ENCODE measurements at regions not wholly inside any gene's neighbourhood (a gene's known extent, or its start where the extent isn't known, plus 50 kb on each side); places are given as distances from the start of the nearest gene placed in this dataset.

GRCh38 chr1:232310541-232310940, 319.4 kb downstream of the SIPA1L2 start:
- H3K36me3 ChIP-seq (ENCODE audit: control insufficient read depth, low read length), result no peaks in the 10 kb centered on the region
- H3K9me2 ChIP-seq (replicated peaks; ENCODE audit: control insufficient read depth, low read length), result no peaks in the 10 kb centered on the region
- no peak overlapping the region for H3K4me3 ChIP-seq (ENCODE audit: low read length)
- H3F3A ChIP-seq (ENCODE audit: control insufficient read depth, insufficient read depth), result no peaks in the 10 kb centered on the region
- no peak overlapping the region for H3K4me2 ChIP-seq (ENCODE audit: low read length)
- no peaks in the 10 kb centered on the region for H3K9me3 ChIP-seq (ENCODE audit: control insufficient read depth, insufficient read depth, low read length)
- no peak for TF ChIP-seq EZH2phosphoT487 (IDR thresholded peaks at IDR 0.05; ENCODE audit: borderline replicate concordance, low read length)
- TF ChIP-seq, protein P1, sequence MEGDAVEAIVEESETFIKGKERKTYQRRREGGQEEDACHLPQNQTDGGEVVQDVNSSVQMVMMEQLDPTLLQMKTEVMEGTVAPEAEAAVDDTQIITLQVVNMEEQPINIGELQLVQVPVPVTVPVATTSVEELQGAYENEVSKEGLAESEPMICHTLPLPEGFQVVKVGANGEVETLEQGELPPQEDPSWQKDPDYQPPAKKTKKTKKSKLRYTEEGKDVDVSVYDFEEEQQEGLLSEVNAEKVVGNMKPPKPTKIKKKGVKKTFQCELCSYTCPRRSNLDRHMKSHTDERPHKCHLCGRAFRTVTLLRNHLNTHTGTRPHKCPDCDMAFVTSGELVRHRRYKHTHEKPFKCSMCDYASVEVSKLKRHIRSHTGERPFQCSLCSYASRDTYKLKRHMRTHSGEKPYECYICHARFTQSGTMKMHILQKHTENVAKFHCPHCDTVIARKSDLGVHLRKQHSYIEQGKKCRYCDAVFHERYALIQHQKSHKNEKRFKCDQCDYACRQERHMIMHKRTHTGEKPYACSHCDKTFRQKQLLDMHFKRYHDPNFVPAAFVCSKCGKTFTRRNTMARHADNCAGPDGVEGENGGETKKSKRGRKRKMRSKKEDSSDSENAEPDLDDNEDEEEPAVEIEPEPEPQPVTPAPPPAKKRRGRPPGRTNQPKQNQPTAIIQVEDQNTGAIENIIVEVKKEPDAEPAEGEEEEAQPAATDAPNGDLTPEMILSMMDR (IDR thresholded peaks at IDR 0.05; ENCODE audit: low read depth, low read length, poor library complexity, severe bottlenecking), result no peak
- H4K20me1 ChIP-seq (ENCODE audit: control insufficient read depth, insufficient read depth, low read depth, low read length), result no peaks in the 10 kb centered on the region
- no peaks in the 10 kb centered on the region for H3K27me3 ChIP-seq (ENCODE audit: control insufficient read depth, low read length)
- no peaks in the 10 kb centered on the region for H3K4me1 ChIP-seq (ENCODE audit: control insufficient read depth, low read length)
- no peak overlapping the region for H3K27ac ChIP-seq (ENCODE audit: low read depth, low read length)
- H3K79me2 ChIP-seq (ENCODE audit: control insufficient read depth, low read length), result no peaks in the 10 kb centered on the region

DNA sequence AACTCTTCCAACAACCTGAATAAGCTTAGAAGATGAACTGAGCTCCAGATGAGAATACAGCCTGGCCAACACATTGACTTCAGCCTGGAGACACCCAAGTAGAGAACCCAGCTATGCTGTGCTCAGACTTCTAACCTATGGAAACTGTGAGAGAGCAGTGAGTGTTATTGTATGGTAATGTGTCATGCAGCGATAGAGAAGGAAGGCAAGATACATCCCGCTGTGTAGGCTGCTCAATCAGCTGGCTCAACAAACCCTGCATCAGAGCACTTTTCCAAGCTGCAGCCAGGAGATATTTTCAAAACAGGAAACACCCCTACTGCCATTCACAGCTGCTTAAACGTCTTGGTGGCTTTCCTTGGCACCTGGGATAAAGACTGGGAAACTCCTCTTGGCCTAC, 321.3 kb downstream of the SIPA1L2 start:
- Histone ChIP-seq H3K79me2 (ENCODE audit: control insufficient read depth, low read length) (no peaks in the 10 kb centered on the region), H4K20me1 (ENCODE audit: control insufficient read depth, insufficient read depth, low read depth, low read length) (no peaks in the 10 kb centered on the region)
- TF ChIP-seq, protein P1 (IDR thresholded peaks at IDR 0.05; ENCODE audit: low read depth, low read length, poor library complexity, severe bottlenecking), result no peak

GRCh38 chr1:232307296-232308017, 322.5 kb downstream of the SIPA1L2 start:
- Histone ChIP-seq H4K20me1 (ENCODE audit: control insufficient read depth, insufficient read depth, low read depth, low read length) (no peaks in the 10 kb centered on the region), H3K27ac (ENCODE audit: low read depth, low read length) (no peak overlapping the region), H3K4me1 (ENCODE audit: control insufficient read depth, low read length) (no peaks in the 10 kb centered on the region), H3F3A (ENCODE audit: control insufficient read depth, insufficient read depth) (no peaks in the 10 kb centered on the region), H3K79me2 (ENCODE audit: control insufficient read depth, low read length) (no peaks in the 10 kb centered on the region), H3K4me3 (ENCODE audit: low read length) (no peak overlapping the region), H3K27me3 (ENCODE audit: control insufficient read depth, low read length) (no peaks in the 10 kb centered on the region), H3K36me3 (ENCODE audit: control insufficient read depth, low read length) (no peaks in the 10 kb centered on the region), H3K4me2 (ENCODE audit: low read length) (no peak overlapping the region), H3K9me3 (ENCODE audit: control insufficient read depth, insufficient read depth, low read length) (no peaks in the 10 kb centered on the region), H3K9me2 (replicated peaks; ENCODE audit: control insufficient read depth, low read length) (no peaks in the 10 kb centered on the region)
- TF ChIP-seq, protein P1 (IDR thresholded peaks at IDR 0.05; ENCODE audit: low read depth, low read length, poor library complexity, severe bottlenecking), result no peak
- no peak for TF ChIP-seq EZH2phosphoT487 (IDR thresholded peaks at IDR 0.05; ENCODE audit: borderline replicate concordance, low read length)

More for the DNA sequence above, 321.3 kb downstream of the SIPA1L2 start:
- Histone ChIP-seq H3K9me2 (replicated peaks; ENCODE audit: control insufficient read depth, low read length) (no peaks in the 10 kb centered on the region), H3F3A (ENCODE audit: control insufficient read depth, insufficient read depth) (no peaks in the 10 kb centered on the region), H3K4me2 (ENCODE audit: low read length) (no peak overlapping the region), H3K9me3 (ENCODE audit: control insufficient read depth, insufficient read depth, low read length) (no peaks in the 10 kb centered on the region), H3K36me3 (ENCODE audit: control insufficient read depth, low read length) (no peaks in the 10 kb centered on the region), H3K4me3 (ENCODE audit: low read length) (no peak overlapping the region), H3K4me1 (ENCODE audit: control insufficient read depth, low read length) (no peaks in the 10 kb centered on the region), H3K27me3 (ENCODE audit: control insufficient read depth, low read length) (no peaks in the 10 kb centered on the region), H3K27ac (ENCODE audit: low read depth, low read length) (no peak overlapping the region)

Measured in DOHH2 (cell line).